GM21737 (cell line): ENCODE measurements at regions not wholly inside any gene's neighbourhood (a gene's known extent, or its start where the extent isn't known, plus 50 kb on each side); places are given as distances from the start of the nearest gene placed in this dataset.

Experiments used
- ATAC-seq: cut with Tn5 transposase; IDR thresholded peaks from one replicate; pipeline ENCODE4 v1.9.1; 2021; ENCODE audit warnings: mild to moderate bottlenecking, moderate library complexity; ENCODE audit not compliant: unreplicated experiment

- no peak for ATAC-seq
These were observed 66.3 kb upstream of the FAM9C start for GRCh38 chrX:13110433-13111324.

GRCh38 chrX:13109817-13110216, 65.4 kb upstream of the FAM9C start:
- ATAC-seq, result no peak

- ATAC-seq, result no peak
These were observed 59.5 kb upstream of the FAM9C start for GRCh38 chrX:13103914-13104274.

GRCh38 chrX:13103188-13103913, 58.9 kb upstream of the FAM9C start:
- no peak for ATAC-seq

GRCh38 chrX:13102636-13103035, 58.2 kb upstream of the FAM9C start:
- no peak for ATAC-seq

- ATAC-seq, result no peak
These were observed 57.2 kb upstream of the FAM9C start for GRCh38 chrX:13101441-13102139.

- no peak for ATAC-seq
These were observed 54.7 kb upstream of the FAM9C start for GRCh38 chrX:13099121-13099520.

- ATAC-seq, result no peak
These were observed 52.3 kb upstream of the FAM9C start for GRCh38 chrX:13096728-13097127.

GRCh38 chrX:13094828-13095341, 50.5 kb upstream of the FAM9C start:
- no peak for ATAC-seq

- ATAC-seq, result no peak
These were observed 50.0 kb upstream of the FAM9C start for GRCh38 chrX:13094374-13094773.
